ENCODE measurements at regions not wholly inside any gene's neighbourhood (a gene's known extent, or its start where the extent isn't known, plus 50 kb on each side); places are given as distances from the start of the nearest gene placed in this dataset.
"Not testable (repeated sequence)": the region's sequence is repeated elsewhere in the genome, so short reads cannot be mapped to it uniquely, and the experiment has no call there.

DNA sequence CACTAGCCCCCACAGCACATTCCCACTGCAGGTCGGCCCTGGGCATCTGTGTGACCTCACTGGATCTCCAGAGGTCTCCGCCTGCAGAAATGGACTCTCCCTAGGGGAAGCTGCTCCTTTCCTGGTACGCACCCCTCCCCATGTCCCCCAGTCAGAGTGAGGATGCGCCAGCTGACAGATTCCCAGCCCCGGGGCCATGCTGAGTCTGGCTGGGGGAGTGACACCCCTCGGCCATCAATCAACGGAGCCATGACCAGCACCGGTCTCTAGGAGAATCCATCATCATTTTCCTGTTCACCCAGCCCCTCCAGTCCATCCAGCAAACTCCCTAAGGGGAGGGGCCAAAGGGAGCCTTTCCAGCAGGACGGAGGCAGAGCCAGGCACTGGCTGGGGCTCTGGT, 68.7 kb upstream of the PAX7 start:
- no peak for DNase-seq (ENCODE audit: low spot score)

DNA sequence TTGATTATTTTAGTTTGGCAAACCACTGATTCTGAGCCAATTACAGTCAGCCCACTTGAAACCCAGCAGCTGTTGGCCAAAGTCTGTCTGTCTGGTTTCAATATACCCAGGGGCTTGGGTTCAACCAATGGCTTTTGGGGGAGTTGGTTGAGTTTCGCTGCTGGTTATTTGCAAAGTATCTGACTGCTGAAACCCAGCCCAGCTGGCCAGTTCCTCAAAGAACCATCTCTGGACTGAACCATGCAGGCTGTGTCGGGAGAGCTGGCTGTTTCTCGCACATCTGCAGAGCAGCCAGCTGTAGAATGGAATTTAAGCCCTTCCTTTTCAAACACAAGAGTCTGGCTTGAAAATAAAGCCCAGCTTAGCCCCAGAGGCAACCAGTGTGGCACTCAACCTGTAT, 66.0 kb upstream of the PAX7 start:
- DNase-seq (ENCODE audit: low spot score), result no peak

DNA sequence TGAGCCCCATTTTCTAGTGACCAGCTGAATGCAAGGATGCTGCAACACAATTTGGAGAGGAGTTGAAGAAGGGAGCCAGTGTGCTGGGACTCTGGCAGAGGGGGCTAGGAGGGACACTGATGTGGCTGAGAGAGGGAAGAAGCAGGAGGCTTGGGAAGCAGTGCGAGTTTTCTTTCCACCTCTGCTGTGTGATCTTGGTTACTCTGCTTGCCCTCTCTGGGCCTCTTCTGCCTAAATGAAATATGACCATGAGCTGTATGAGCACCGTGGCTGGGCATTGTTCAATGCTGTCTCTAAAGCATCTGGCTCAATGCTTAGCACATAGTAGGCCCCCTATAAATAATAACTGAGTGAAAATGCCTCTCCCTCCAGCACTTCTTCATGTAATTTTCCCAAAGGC, 65.3 kb upstream of the PAX7 start:
- DNase-seq (ENCODE audit: low spot score), result no peak

DNA sequence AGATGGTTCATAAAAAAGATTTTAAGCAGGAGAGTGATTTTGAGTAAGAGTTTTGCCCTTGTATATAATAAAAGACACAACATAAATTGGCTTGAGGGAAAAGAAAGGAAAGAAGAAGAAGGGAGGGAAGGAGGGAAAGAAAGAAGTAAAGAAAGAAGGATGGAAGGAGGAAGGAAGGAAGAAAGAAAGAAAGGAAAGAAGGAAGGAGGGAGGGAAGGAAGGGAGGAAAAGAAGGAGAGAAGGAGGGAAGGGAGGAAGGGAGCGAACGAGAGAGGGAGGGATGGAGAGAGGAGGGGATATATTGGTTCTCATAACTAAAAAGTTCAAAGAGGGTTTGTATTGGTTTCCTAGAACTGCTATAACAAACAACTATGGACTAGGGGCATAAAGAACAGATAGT, 62.2 kb upstream of the PAX7 start:
- DNase-seq (ENCODE audit: low spot score), result no peak

DNA sequence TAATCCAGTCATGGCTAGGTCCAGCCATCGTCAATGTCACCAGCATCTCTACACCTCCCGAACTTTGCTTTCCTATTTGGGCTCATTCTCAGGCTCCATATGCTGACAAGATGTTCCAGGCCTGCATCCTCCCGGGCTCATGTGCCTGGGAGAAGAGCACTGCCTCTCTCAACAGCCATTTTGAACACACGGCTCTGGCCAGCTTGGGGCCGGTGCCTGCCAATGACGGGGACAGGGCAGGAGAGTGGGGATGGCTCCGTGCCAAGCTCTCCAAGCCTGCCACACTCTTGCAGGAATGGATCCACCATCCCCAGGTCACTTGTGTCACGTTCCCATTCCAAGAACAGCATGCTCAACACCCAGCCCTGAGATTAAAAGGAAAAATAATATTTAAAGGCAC, 61.4 kb upstream of the PAX7 start:
- DNase-seq (ENCODE audit: low spot score), result no peak

DNA sequence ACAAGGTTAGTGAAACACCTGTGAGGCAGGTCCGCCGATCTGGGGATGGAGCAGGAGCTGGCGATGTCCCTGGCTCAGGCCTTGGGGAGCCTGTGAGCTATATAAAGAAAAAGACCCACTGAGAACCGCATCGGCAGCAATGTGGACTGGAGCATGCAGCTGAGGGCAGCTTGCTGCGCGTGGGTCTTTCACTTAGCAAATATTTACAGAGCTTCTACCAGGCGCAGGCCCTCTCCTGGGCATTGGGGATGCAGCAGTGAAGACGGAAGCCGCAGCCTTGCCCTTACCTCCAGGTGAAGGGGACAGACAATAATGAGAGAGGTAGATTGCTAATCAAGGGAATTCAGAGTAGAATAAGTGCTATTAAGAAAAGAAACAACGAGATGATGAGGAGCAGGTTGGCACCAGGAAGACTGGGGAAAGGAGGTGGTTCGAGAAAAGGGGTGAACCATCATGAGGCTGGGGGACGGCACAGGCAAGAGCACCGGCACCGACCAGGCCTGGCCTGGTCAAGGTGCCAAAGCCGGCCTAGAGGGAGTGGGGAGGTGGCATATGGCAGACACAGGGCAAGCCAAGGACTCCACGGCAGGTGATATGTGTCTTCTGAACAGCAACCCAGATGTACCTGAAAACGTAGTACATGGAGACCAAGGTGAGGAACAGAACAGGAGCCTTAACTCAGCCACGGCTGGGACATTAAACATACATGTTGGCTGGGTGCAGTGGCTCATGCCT, 60.7 kb upstream of the PAX7 start:
- no peak for DNase-seq (ENCODE audit: low spot score)

DNA sequence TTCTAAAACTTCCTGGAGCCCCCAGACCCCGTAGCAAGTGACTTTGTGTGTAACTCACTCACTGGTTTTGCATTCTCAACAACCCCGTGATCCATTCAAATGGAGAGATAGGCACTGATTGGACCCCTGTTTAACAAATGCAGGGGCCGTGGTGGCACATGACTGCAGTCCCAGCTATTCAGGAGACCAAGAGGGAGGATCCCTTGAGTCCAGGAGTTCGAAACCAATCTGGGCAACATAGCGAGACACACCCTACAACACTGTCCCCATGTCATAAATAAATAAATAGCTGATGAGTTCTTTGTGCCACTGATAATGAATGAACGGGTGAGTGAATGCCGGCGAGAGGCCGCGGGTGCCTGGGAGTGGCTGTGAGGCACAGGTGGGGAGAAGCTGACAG, 59.4 kb upstream of the PAX7 start:
- DNase-seq (ENCODE audit: low spot score), result no peak

DNA sequence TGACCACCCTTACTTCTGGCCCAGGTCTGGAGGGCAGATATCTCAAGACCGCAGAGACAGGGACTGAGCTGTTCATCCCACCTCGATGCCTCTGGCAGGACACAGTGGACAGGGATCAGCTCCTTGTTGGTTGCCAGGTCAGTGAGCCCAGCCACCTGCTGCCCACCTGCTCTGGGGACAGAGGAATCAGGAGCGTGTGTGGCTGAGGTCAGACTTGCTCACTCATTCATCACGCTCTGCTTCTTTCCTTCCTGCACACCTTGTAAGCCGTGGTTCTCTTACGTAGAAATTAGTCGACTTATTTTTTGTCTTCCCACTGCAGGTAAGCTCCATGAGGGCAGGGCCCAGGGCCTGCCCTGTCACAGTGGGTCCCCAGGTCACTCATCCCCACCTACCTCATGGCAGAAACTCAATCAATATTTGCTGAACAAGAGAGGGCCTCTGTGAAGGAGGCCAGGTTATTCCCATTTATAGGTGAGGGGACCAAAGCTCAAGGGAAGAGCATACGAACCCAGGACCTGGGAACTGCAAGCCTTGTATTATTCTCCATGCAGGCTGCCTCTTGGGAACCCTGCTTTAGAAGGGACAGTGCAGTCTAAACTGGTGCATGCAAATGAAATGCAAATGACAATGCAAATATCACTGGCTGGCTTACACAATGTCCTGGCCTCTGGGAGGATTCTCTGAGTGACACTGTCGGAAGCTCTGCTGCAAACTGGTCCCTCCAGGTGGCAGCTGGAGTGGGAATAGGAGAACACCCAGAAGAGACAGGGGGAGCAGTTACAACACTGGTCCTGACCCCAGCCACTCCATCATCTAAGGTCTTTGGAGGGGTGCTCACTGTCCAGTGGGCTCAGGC, 58.4 kb upstream of the PAX7 start:
- no peak for DNase-seq (ENCODE audit: low spot score)

DNA sequence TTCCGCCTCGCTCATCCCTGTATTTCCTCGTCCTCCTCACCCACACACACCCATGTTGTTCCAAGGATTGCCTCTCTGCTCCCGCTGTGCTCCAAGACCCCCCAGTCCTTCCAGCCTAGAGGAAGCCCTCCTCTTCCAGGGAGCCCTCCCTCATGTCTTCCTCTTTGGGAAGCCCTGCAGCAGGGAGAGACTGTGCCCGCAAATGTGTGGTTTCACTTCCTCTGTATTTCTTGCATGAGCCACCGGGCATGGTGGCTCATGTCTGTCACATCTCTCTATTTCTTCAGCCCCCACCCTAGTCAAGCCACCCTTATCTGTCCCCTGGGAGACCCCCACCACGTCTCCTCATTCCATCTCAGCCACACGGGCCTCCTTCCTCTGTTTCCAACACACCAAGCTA, 57.5 kb upstream of the PAX7 start:
- DNase-seq (ENCODE audit: low spot score), result peak; percentile 49

DNA sequence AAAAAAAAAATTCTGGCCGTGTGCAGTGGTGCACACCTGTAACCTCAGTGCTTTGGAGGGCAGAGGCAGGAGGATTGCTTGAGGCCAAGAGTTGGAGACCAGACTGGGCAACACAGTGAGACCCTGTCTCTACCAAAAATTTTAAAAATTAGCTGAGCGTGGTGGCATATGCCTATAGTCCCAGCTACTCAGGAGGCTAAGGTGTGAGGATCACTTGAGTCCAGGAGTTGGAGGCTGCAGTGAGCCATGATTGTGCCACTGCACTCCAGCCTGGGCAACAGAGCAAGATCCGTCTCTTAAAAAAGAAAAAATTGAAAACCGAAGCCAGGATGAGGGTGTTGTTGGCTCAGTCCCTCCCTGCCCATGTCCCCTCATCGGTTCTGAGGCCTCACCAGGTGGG, 55.9 kb upstream of the PAX7 start:
- DNase-seq (ENCODE audit: low spot score), result no peak

DNA sequence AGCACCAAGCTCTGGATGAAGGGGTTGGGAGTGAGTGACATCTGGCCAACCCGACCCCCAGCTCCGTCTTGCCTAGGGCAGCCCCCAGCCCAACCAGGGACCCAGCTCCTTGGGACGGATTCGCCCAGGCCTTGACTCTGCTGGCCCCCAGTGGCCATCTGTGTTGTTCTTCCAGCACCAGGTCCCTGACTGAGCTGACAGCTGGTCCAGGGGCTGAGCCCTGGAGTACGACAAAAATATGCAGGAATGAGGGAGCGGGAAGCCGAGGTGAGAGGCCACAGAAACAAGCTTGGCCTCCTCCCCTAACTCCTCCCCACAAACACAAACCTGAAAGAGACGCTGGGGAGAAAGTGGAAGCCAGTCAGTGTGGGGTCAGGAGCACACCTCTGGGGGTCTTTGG, 55.0 kb upstream of the PAX7 start:
- DNase-seq (ENCODE audit: low spot score), result peak; percentile 34

DNA sequence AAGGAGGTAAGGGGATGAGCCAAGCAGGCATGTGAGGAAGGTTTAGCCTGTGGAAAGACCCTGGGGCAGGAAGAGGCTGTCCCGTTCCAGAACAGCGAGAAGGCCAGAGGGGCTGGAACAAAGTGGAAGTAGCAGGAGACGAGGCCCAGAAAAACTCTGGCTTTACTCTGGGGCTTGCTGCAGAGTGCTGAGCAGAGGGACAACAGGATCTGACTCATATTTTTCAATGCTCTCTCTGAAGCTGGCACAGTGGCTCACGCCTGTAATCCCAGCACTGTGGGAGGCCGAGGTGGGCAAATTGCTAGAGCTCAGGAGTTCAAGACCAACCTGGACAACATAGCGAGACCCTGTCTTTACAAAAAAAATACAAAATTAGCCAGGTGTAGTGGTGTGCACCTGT, 52.4 kb upstream of the PAX7 start:
- no peak for DNase-seq (ENCODE audit: low spot score)

DNA sequence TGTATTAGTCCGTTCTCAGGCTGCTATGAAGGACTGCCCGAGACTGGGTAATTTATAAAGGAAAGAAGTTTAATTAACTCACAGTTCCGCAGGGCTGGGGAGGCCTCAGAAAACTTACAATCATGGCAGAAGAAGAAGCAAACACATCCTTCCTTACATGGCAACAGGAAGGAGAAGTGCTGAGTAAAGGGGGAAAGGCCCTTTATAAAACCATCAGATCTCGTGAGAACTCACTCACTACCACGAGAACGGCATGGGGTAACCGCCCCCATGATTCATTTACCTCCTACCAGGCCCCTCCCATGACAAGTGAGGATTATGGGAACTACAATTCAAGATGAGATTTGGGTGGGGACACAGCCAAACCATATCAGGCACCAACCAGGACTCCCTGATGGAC, 51.4 kb upstream of the PAX7 start:
- not testable (repeated sequence) for DNase-seq (ENCODE audit: low spot score)

DNA sequence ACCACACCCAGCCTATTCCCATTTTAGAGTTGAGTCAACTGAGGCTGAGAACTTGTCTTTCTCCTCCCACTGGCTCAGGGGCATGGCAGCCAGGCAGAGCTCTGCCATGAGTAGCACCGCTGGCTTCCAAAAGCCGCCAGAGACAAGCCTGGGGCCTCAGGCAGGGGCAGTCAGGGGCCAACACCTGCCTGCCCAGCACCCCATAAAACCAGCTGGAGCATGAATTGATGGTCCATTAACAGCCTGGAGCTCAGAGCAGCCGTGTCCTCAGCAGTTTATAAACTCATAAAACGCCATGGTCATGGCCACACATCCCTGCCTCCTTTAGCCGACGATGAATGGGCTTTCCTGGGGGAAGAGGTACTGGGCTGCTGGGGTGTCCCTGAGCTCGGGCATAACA, 50.6 kb upstream of the PAX7 start:
- DNase-seq (ENCODE audit: low spot score), result no peak

DNA sequence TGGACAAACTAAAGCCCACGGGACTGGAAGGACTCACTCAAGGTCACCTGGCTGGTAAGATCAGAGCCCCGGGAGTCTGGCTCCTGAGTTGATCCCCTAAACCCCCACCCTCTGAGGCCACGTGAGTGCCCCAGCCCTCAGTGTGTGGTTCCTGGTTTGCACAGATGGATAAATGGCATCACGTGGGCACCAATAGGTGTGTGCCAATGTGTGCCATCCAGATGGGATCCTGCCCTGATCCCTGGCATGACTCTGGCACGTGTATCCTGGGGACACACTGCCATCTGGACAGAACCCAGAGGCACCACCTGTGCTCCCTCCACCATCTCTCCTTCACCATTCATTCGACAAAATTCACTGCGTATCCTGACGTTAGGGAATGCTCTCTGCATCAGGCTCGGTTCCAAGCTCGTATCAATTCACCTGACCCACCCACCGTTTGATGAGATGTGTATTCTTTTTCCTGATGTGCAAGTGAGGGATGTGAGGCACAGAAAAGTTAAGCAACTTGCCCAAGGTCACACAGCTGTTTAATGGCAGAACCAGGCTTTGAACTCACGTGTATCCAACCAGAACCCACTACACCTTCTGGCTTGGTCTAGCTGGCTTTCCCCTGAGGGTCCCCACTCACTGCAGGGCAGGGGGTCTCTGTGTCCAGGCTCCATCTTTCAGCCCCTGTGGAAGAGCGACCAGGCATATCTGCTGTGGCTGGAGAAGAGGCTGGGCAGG, 49.8 kb upstream of the PAX7 start:
- no peak for DNase-seq (ENCODE audit: low spot score)
